ENCODE measurements at regions not wholly inside any gene's neighbourhood (a gene's known extent, or its start where the extent isn't known, plus 50 kb on each side); places are given as distances from the start of the nearest gene placed in this dataset.

- TF ChIP-seq MAZ (IDR thresholded peaks at IDR 0.05; ENCODE audit: borderline replicate concordance, low read depth, low read length) (no peak), CTCF (conservative IDR thresholded peaks at IDR 0.05; ENCODE audit: low read depth, low read length) (no peak), MXI1 (IDR thresholded peaks at IDR 0.05; ENCODE audit: borderline replicate concordance, low read depth, low read length) (no peak), RCOR1 (IDR thresholded peaks at IDR 0.05; ENCODE audit: insufficient replicate concordance, low read length) (no peak), POLR2A (IDR thresholded peaks at IDR 0.05; ENCODE audit: low read depth, low read length) (no peak), RAD21 (IDR thresholded peaks at IDR 0.05; ENCODE audit: low read length) (no peak), RFX5 (IDR thresholded peaks at IDR 0.05; ENCODE audit: low read depth, low read length) (no peak), MAFK (IDR thresholded peaks at IDR 0.05; ENCODE audit: low read depth, low read length) (no peak), USF2 (IDR thresholded peaks at IDR 0.05; ENCODE audit: low read depth, low read length) (no peak)
Observed at GRCh38 chr5:90223756-90224155, 185.8 kb downstream of the CETN3 start.
